ENCODE measurements at regions not wholly inside any gene's neighbourhood (a gene's known extent, or its start where the extent isn't known, plus 50 kb on each side); places are given as distances from the start of the nearest gene placed in this dataset.

- no peak for TF ChIP-seq CTCF (IDR thresholded peaks at IDR 0.05)
- no peak for TF ChIP-seq POLR2A (IDR thresholded peaks at IDR 0.05)
Observed at GRCh38 chr2:8319219-8319618, 362.6 kb upstream of the ID2 start.
